ENCODE measurements at regions not wholly inside any gene's neighbourhood (a gene's known extent, or its start where the extent isn't known, plus 50 kb on each side); places are given as distances from the start of the nearest gene placed in this dataset.

DNA sequence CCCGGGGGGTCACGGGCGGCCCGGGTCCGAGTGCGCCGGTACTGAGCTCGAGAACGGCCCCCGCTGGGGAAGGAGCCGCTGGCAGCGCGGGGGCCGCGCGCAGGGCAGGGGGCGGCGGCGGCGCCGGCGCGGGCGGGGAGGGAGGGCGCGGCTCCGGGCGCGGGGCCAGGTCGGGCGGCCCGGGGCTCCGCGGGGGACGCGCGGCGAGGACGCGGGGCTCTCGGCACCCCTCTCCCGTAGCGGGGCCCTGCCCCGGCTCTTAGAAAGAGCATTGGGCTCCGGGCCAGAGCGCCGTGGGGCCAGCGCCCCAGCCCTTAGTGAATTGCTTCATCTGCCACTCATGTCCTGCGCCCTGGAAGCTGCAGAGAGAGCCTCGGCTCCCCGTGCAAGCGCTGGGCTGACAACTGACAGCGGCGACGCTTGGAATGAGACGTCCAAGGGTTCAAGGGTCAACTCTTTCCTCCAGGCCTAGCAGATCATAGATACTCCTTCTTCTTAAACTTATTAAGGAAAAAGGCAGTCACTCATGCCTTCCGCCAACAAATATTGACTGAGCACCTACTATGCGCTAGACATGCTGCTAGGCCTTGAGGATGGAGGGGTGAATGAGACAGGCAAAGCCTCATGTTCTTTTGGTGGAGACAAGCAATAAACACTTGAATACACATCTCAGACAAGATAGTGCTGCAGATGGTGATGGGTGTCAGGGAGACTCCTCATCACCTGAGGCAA is 140.8 kb downstream of the SMAD6 start:
- Histone ChIP-seq H3K4me3 (peak overlapping the region; percentile 50), H3K27ac (peak overlapping the region; percentile 95), H3K9me3 (no peaks in the 10 kb centered on the region), H3K4me1 (peaks cover 38% of the 10 kb centered on the region), H3K27me3 (no peaks in the 10 kb centered on the region), H3K36me3 (no peaks in the 10 kb centered on the region)
- intact Hi-C loops (cut with DNase I), result no loop called here
- TF ChIP-seq, protein P1, sequence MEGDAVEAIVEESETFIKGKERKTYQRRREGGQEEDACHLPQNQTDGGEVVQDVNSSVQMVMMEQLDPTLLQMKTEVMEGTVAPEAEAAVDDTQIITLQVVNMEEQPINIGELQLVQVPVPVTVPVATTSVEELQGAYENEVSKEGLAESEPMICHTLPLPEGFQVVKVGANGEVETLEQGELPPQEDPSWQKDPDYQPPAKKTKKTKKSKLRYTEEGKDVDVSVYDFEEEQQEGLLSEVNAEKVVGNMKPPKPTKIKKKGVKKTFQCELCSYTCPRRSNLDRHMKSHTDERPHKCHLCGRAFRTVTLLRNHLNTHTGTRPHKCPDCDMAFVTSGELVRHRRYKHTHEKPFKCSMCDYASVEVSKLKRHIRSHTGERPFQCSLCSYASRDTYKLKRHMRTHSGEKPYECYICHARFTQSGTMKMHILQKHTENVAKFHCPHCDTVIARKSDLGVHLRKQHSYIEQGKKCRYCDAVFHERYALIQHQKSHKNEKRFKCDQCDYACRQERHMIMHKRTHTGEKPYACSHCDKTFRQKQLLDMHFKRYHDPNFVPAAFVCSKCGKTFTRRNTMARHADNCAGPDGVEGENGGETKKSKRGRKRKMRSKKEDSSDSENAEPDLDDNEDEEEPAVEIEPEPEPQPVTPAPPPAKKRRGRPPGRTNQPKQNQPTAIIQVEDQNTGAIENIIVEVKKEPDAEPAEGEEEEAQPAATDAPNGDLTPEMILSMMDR (IDR thresholded peaks at IDR 0.05), result no peak
- ATAC-seq (peak; percentile 74), DNase-seq (peak; percentile 93)

DNA sequence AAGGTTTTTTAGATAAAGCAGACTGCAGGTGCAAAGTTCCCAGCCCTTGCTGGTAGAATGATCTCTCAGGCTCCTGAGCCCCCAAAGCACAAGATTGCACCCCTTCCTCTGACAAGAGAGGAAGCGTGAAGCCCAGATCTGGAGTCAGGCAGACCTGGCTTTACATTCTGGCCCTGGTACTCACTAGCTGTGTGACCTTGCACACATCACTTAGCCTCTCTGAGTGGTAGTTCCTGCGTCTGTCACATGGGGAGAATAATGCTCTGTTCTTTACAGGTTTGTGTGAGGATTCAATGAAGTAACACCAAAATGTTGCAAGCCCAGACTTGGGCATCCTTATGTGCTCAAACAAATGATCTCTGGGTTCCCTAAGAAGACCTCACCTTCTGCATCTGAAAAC is 141.5 kb downstream of the SMAD6 start:
- TF ChIP-seq, protein P1 (IDR thresholded peaks at IDR 0.05), result no peak
- peak overlapping the region; percentile 95 for H3K27ac ChIP-seq
- DNase-seq (peak; percentile 3), ATAC-seq (no peak)
- no peak overlapping the region for H3K4me3 ChIP-seq
- peaks cover 38% of the 10 kb centered on the region for H3K4me1 ChIP-seq
- H3K9me3 ChIP-seq, result no peaks in the 10 kb centered on the region
- intact Hi-C loops (cut with DNase I), result no loop called here
- no peaks in the 10 kb centered on the region for H3K36me3 ChIP-seq
- no peaks in the 10 kb centered on the region for H3K27me3 ChIP-seq

- H3K27ac ChIP-seq, result no peak overlapping the region
- no peaks in the 10 kb centered on the region for H3K36me3 ChIP-seq
- no peaks in the 10 kb centered on the region for H3K9me3 ChIP-seq
- ATAC-seq (no peak), DNase-seq (peak; percentile 54)
- TF ChIP-seq, protein P1 (IDR thresholded peaks at IDR 0.05), result no peak
- intact Hi-C loops (cut with DNase I), result no loop called here
- peaks cover 36% of the 10 kb centered on the region for H3K4me1 ChIP-seq
- H3K4me3 ChIP-seq, result no peak overlapping the region
- no peaks in the 10 kb centered on the region for H3K27me3 ChIP-seq
Measured at GRCh38 chr15:66844041-66844746, 142.2 kb downstream of the SMAD6 start.

GRCh38 chr15:66844747-66845145 is 142.7 kb downstream of the SMAD6 start:
- DNase-seq (no peak), ATAC-seq (no peak)
- TF ChIP-seq, protein P1 (IDR thresholded peaks at IDR 0.05), result no peak
- intact Hi-C loops (cut with DNase I), result loop anchor here (5.0 kb wide), 1 partner anchor 57 kb away; no protein-coding TSS in a partner anchor
- H3K27ac ChIP-seq, result no peak overlapping the region
- no peak overlapping the region for H3K4me3 ChIP-seq
- H3K36me3 ChIP-seq, result no peaks in the 10 kb centered on the region
- peaks cover 31% of the 10 kb centered on the region for H3K4me1 ChIP-seq
- no peaks in the 10 kb centered on the region for H3K9me3 ChIP-seq
- no peaks in the 10 kb centered on the region for H3K27me3 ChIP-seq

DNA sequence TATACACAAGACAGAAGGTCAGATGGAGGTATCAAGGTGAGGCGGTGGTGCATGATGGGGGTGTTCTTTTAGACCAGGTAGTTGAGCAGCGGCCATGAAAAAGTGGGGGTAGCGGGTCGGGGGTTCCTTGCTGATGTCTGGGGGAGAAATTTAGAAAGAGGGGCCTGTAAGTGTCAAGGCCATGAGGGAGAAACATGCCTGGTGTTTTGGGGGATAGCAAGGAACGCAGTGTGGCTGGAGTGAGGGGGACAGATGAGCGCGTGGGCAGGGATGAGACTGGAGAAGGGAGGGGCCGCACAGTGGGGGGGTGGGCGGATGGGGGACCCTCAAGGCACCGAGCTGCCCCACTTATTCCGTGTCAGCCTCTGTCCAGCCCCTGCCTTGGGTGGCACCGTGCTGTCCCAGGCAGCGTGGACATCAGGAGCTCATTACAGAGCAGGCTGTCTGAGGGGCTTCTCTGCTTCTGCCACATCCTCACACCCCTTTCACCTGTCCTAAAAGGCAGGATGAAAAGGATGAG is 143.3 kb downstream of the SMAD6 start:
- no peak overlapping the region for H3K4me3 ChIP-seq
- H3K4me1 ChIP-seq, result peaks cover 26% of the 10 kb centered on the region
- H3K27ac ChIP-seq, result no peak overlapping the region
- no peaks in the 10 kb centered on the region for H3K9me3 ChIP-seq
- DNase-seq (no peak), ATAC-seq (no peak)
- TF ChIP-seq, protein P1 (IDR thresholded peaks at IDR 0.05), result no peak
- intact Hi-C loops (cut with DNase I), result loop anchor here (5.0 kb wide), 1 partner anchor 58 kb away; no protein-coding TSS in a partner anchor
- H3K27me3 ChIP-seq, result no peaks in the 10 kb centered on the region
- no peaks in the 10 kb centered on the region for H3K36me3 ChIP-seq
